ENCODE measurements at regions not wholly inside any gene's neighbourhood (a gene's known extent, or its start where the extent isn't known, plus 50 kb on each side); places are given as distances from the start of the nearest gene placed in this dataset.

DNA sequence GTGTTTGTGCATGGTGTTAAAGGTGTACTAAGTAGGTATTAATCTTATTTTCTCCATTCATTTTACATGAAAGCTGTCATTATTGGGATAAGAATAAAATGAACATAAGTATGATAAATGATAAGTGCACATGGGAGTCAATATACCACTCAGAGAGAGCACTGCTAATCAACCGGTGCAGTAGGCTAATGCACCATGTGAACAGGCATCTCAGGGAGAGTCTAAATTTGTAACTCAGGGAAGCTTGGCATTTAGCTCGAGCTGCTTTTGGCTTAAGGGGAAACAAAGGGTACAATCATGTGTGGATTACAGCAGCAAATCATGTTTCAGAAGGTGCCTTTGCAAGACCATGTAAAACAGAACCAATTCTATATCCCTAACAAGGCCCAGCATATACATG, 127.4 kb downstream of the MGST1 start:
- no peak overlapping the region for H3K27ac ChIP-seq
- TF ChIP-seq CTCF (conservative IDR thresholded peaks at IDR 0.05): no peak

DNA sequence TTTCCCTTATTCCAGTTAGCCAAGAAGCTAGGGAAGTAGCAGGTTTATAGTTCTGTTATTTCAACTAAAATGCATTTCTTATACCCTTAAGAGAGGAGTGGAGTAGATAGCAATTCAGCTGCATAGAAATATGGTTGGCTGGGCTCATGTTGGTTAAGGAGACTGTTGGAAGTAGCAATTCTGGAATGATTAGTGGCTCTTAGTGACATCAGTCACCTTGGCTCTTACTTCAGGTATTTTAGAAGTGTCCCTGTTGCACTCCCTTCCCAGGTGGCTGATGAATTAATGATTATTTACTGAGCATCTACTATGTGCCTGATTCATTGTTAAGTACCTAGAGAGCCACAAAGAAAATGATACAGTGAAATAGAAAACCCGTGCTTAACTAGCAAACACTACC, 128.1 kb downstream of the MGST1 start:
- no peak overlapping the region for H3K27ac ChIP-seq
- TF ChIP-seq CTCF (conservative IDR thresholded peaks at IDR 0.05): no peak

- no peak for TF ChIP-seq CTCF (conservative IDR thresholded peaks at IDR 0.05)
- H3K27ac ChIP-seq: no peak overlapping the region
Observed at GRCh38 chr12:16482726-16483125, 123.2 kb downstream of the LMO3 start.

GRCh38 chr12:16492240-16492639, 113.7 kb downstream of the LMO3 start:
- H3K27ac ChIP-seq: no peak overlapping the region
- no peak for TF ChIP-seq CTCF (conservative IDR thresholded peaks at IDR 0.05)

GRCh38 chr12:16492820-16493797, 112.9 kb downstream of the LMO3 start:
- TF ChIP-seq CTCF (conservative IDR thresholded peaks at IDR 0.05): no peak

DNA sequence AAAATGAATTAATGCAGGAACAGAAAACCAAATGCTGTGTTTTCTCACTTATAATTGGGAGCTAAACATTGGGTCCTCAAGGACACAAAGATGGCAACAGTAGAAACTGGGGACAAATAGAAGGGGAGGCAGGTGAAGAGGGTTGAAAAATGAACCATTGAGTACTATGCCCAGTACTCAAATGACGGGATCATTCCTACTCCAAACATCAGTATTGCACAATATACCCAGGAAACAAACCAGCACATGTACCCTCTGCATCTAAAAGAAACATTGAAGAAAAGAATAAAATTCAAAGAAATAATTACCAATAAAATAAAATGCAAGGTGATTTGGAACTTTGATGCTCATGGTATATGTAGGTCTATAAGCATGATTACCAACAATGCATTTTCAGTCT, 110.8 kb downstream of the LMO3 start:
- H3K27ac ChIP-seq: no peak overlapping the region
- no peak for TF ChIP-seq CTCF (conservative IDR thresholded peaks at IDR 0.05)

More at GRCh38 chr12:16492820-16493797, 112.9 kb downstream of the LMO3 start:
- no peak overlapping the region for H3K27ac ChIP-seq

All from VCaP (cell line).